GM21367 (cell line): ENCODE measurements at regions not wholly inside any gene's neighbourhood (a gene's known extent, or its start where the extent isn't known, plus 50 kb on each side); places are given as distances from the start of the nearest gene placed in this dataset.

Source experiments
- ATAC-seq: cut with Tn5 transposase; IDR thresholded peaks from one replicate; pipeline ENCODE4 v1.9.1; 2021; ENCODE audit not compliant: unreplicated experiment

DNA sequence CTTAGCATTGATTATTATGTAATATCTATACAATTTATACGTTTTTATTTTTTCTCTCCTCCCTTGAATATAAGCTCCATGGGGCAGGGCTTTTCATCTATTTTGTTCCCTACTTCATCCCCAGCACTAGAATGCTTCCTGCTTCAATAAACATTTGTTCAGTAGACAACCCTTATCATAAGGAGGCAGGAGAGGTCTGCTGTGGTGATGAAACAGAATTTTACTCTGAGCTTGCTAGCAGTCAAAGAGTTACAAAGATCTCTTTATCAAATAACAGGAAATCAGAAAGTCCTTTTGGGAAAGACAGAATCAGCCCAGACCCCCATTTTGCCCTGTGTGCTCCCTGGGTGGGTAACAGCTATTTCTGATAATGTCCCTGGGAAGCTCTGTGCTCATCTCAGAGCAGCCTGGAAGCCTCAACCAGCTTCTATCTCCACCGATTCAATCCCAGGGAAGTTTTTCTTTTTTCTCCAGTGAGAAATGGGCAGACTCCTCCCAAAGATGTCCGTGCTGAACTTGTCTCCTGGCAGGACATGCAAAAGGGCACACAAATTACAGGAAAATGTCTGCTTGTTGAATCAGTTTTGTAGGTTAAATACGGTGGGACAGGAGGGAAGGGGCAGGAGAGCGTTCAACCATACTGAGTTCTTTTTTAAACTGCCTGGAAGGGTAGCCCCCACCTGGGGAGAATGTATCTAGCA is 84.7 kb upstream of the PKDCC start:
- ATAC-seq: no peak

DNA sequence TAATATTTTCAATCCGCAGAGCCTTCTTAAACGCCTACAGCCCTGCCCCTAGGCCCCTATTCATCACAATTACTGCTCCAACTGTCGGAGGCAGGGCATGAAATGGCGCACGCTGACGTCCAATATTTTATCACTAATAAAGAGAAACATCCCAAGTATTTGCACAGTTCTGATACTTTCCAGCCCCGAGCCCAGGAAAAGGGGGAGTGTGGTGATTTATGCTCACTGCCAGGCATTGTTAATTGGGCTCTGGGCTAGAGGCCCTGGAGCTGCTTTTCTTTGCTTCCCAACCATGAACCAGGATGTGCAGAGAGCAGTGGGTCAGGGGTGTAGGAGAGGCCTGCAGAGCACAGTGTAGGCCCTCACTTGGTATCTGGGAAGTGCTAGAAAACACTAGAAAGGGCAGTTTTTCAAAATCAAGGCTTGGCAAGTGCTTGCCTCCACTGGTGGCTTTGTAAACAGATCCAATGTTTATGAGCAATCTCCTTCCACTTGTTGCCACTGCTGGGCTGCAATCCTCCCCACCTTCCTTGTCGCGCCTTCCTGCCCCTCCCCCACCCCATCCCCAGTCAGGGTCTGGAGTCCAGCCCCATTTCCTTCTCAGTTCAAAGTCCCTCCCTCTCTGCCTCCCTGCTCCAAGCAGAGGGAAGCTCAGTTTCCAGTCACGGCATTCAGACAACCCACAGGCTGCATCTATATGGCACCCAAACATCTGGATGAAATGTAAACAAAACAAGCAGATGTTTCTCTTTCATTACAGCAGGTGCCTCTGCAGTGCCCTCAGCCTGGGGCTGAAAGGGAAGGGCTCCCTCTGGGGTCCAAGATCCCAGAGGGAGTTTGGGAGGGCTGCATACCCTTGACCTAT is 83.9 kb upstream of the PKDCC start:
- no peak for ATAC-seq

DNA sequence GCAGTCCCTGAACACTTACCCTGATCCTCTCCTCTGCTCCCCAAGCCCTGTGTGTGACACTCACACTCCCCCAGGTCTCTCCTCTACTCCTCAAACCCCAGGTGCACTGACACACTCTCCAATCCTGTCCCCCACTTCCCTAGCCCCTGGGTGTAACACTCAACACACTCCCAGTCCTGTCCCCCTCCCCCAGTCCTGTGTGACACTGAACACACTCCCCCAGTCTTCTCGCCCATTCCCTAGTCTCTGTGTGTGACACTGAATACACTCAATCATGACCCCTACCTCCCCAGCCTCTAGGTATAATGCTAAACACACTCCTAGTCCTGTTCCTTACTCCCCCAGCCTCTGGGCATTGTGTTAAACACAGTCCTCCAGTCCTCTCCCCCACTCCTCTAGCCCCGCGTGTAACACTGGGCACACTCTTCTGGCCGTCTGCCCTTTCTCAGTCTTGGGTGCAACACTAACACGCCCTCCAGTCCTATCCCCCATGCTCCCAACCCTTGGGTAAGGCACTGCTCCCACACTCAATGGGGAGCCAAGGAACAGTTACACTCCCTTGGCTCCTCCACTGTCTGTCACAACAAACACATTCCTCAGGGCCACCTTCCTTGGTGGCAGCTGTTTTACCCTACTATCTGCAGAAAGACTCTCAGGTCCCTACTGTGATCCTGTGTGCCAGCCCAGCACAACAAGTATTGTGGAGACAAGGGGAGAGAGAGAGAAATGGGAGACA is 82.5 kb upstream of the PKDCC start:
- no peak for ATAC-seq

DNA sequence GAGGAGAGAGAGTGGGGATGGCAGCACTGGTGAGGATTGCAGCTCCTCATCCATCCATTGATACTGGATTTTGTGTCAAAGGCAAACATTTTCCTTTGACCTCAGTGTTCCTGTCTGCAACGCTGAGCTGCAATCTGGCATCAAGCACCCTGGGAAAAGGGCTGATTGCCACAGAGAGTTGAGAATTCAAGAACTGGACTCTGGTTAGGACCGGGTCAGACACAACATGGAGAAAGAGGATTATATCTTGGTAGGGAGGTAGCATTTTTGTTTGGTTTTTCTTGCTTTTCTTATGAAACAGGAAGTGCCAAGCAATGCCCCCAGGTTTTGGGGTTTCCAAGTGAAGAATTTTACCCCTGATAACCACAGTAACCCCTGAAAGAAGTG is 81.9 kb upstream of the PKDCC start:
- no peak for ATAC-seq

DNA sequence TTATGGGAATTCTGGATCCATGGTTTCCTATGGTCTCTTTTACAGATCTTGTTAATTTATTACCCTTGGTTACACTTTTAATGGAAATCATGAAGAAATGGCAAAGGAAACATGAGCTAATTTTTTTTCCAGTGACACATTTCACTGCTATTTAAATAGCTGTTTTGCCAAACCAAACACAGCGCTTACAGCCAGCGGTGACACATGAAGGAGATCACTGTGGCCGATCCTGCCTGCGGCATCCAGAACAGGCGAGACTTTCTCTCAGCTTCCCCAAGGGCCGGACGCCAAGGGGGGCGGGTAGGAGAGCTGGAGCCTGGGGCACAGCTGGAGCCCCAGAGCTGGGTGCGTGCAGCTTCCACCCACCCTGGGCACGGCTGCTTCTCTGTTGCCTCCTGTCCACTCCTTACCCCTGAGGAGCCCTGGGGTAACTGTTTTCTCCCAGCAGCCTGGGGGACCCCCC is 81.4 kb upstream of the PKDCC start:
- no peak for ATAC-seq

DNA sequence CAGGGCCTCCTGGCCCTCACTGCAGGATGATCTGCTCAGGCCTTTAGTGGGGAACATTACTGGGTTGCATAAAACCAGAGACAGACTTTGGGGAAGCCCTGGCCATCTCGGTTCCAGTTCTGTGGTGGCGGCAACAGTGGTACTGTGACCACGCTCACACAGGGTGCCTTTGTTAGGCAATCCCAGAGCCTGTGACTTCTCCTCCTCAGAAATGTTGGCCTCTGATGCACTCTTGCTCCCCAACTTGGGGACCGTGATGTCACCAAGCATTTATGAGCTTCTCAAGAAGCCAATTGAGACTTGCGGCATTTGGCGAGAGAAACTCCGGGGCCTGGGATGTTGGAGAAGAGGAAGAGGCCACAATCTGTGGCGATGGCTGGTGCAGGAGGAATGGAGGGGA is 80.9 kb upstream of the PKDCC start:
- no peak for ATAC-seq

DNA sequence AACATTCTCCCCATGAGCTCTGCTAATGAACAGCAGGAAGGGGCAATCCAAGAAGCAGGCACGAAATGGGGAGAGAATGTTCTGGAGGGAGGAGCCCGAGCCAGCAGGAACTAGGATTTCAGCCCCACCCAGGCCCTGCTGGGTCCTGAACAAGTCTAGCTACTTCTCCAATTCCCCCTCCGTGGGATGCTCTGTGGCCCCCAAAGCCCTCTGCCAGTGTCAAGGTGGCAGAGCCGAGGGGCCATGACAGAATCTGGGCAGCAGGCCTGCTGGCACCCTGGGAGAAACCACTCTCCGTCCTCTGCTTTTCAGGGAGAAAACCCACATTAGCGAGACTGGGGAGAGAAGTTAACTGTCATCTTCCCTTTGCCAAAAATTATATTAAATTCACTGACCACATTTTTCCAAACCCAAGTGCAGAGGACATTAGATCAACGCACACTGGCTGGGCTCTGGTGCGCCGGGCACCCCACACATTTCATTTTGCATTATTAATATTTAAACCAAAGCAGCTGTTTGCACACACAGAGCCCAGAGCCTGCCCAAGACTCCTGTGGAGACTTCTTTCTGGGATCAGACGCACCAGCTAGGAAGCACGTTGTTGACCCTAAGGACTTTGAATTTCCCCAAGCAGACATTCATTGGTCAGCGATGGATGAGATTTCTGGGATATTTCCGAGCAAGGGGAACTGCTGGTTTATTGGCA is 80.2 kb upstream of the PKDCC start:
- ATAC-seq: no peak

DNA sequence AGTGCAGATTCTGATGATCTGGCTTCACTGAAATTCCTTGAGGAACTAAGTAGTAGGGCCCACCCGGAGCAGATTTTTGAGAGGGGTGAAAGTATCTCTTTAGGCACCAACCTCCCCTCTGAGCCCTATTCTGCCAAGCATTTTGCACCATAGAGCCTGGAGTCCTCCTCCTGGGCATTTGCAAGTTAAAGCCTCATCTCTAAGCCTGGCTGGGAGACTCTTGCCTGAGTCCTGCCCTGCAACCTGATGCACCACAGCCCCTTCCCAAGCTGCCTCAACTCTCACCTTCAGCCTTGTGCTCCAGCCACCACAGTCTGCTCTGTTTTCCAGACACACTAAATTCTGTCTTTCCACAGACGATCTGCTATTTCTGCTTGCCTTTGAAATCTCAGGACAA is 79.6 kb upstream of the PKDCC start:
- ATAC-seq: no peak

DNA sequence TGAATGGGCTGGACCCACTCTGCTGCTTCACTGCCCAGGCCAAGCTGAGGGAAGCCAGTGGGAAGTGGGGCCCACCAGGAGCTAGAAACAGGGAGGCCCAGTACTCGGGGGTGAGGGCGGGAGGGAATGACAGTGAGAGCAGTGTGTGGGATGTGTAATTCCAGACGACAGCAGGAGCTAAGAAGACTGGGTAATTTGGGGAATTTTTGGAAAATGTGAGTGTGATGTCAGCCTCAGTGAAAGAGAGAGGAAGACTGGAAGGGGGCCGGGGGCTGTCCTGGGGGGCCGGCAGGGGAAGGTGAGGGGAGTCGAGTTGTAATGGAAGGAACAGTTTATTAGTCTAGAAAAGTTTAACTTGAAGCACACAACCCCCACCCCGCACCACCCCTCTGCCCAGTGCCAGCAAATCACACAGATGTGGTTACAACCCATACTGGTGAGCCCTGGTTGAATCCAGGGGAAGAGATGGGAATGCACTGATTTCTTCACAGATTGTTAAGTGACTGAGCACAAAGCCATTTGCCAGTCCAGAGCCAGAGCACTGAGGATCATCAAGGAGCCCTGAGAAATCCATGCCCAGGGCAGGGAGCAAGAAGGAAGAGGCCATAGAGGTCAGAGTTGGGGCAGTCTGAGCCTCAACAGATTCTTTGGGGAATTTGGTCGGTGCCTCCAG is 76.7 kb upstream of the PKDCC start:
- ATAC-seq: no peak

DNA sequence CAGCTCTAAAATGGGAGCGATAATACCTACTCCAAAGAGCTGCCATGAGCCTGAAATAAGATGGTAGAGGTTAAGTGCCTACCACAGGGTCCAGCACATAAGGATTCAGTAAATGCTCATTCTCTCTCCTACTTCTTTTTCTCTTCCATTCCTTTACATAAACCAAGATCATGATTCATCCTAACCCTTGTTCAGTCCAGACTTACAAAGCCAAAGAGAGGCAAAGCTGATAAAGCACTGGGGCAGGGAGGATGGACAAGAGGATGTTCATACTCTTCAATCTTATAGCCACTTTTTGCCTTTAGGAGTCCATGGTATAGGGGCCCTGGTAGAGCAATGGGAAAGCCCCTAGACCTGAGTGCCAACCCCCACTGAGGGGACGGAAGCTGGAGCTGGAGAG is 75.6 kb upstream of the PKDCC start:
- ATAC-seq: no peak

DNA sequence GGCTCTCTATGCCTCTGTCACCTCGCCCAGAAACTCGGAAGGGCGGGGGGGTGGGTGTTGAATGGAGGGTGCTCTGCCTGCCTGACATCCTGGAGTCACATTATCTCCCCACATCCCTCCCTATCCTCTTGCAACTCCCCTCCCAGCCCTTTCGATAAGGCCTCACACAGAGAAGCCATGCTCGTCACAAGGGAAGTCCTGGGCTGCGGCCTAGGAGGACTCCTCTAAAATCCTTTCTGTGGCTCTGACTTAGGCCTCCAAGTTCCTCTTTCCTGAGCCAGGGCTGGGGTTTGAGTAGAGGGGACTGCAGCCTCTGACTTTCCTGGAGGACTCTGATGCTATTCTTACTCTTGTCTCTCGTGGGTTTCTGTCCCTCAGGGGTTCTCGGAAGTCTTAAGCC is 75.0 kb upstream of the PKDCC start:
- no peak for ATAC-seq

DNA sequence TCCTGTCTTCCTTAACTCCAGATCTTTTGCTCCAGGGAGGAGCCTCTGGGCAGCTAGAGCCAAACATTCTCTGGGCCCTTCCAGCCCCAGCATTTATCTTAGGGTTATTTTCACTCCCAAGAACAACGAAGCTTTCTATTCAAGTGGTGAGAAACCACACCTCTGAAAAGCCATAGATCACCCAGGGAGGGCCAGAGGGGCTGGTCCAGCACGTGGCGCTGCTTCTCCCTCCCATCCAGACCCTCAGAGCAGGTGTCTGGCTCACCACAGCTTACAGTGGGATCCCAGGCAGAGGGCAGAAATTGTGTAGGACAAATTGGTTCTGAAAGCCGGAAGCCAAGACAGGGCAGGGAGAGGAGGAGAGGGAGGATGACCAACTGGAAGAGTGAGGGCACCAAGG is 74.0 kb upstream of the PKDCC start:
- ATAC-seq: no peak

DNA sequence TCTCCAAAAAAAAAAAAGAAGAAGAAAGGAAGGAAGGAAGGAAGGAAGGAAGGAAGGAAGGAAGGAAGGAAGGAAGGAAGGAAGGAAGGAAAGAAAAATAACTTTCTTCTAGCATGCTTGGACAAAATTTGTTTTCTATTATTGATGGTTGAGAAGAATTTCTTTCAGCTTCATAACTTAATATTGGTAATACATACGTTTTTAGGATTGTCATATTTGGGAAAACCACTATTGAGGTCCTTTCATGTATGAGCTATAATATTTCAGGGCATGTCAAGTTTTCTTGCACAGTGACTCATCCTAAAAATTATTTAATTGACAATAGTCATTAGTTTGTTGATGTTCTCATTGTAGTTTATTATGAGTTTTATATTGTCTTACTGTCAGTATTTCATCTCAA is 66.4 kb upstream of the PKDCC start:
- ATAC-seq: no peak

DNA sequence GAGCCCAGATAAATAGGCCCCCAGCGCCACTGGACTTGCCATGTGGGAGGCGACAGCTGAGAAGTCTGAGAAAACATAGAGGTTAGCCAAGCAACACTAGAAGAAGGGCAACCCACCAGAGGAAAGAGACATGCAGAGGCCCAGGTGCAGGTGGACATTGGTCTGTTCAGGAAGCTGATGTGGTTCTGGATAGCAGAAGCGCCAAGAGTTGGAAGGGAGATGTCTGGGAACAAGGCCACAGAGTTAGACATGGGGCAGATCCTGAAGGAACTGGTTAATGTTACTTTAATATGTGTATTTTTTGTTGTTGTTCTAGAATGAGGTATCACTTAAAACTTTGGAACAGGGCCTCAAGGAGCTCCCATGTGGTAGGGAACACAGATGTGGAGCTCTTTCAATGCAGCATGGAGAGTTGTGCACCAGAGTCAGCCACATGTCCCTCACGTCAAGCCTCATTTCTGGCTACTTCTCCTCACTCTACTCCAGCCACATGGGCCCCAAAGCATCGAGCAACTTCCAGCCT is 62.2 kb upstream of the PKDCC start:
- no peak for ATAC-seq

DNA sequence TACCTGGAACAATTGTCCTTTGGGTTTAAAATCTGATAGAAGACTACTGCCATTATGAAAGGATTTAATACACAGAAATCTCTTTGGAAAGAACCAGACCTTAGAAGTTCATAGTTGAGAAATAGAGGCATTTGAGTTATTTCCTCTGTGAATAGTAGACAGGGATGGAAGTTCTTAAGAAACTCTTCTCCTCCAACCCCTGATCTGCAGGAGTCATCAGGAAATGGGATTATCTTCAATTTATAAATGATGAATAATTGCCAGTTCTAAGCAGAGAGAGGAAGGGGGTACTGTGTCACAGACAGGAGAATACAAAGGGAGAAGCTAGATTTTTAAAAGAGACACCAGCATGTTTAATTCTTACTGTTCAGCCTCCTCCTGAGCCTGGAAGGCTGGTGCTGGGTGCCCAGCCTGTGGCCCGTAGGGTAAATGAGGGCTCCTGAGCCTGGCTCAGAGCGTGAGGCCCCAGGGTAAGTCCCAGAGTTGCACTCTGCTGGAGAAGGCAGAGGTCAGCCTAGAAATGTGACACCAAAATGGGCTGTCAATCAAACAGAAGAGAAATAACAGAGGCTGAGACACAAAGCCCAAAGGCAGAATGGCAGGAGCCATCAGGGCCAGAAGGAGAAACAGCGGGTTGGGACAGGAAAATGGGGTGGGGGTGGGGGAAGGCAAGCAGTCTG is 58.2 kb upstream of the PKDCC start:
- ATAC-seq: no peak

DNA sequence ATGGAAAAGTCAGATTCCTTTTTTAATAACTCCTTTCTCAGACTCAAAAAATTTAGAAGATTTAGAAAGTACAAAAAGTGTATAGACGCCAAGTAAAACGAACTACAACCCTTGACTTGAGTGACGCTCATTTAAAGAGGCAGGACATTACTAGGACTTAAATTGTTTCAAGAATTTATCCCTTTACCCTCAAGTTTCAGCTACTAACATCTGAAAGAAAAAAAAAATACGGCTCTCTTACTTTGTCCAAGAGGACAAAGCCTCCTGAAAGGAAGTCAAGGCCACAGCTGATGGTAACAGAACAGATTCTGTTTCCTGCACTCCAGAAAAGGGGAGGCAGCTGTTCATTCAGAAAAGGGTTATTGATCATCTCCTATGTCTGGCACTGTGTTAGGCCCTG is 57.6 kb upstream of the PKDCC start:
- no peak for ATAC-seq

DNA sequence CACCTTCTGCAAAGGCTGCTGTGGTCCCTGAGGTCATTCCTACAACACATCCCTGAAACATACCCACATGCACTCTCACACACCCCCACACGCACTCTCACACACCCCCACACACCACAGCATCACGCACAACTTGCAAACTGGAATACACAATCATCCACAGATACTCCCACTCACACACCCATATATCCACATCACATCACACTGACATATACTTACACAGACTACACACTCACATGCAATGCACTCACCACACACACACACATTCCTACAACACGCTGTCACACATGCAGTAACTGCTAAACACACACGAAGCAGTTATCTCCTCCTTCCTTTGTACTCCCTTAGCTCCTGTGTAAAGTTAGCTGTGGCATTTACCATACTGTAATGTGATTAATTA is 57.1 kb upstream of the PKDCC start:
- ATAC-seq: no peak

DNA sequence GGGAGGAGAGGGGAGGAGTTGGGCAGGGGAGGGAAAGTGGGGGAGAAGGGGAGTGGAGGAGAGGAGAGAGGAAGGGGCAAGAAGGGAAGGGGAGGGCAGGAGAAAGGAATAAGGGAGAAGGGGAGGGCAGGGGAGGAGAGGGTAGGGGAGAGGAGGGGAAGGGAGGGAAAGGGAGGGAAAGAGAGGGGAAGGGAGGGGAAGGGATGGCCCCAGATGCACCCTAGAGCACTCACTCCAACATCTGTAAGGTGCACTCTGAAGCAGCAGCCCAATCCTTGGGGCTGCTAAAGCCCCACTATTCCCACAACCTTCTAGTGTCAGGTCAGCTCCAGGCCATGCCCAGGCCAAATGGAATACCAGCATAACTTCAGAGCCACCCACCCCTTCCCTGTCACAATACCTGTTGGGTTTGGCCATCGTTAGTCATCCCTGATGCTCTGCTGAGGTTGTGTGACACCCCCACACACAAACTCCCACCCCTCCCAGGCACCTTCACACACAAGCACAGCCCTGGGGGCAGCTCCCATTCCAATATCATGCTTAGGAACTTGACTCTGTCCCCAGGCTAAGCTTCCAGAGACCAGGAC is 55.7 kb upstream of the PKDCC start:
- ATAC-seq: no peak

DNA sequence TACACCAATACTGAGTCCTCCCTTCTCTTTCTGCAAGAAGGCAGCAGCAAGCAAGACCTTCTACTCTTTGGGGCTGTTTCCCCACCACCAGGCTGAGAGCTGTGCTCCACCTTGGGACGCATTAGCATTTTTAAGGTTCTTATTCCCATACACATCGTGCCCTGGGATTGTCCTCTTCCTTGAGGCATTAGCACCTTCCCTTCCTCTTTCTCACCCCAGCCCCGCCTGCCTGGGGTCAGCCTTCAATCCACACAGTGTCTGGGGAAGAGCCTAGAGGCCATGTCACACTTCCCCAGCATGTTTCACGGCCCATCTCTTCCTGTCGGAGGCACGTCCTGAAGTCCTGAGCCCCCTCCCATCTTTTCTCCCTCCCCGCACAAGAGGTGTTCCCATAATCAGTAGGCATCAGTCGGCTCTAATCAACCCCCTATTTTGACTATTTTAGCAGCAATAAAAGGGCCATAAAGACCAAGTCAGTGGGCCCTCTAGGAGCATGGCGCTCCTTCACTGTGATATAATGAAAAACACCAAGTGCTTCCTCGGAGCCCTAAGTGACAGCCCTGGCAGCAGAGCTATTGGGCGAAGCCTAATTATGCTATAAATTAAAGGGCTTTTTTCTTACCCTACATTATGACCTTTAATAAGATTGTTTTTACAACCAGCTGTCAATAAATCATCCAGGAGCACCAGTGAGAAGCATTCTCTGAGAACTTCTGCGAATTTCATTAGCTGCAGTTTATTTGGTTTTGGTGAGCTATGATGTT is 55.0 kb upstream of the PKDCC start:
- ATAC-seq: no peak
